Right lobe of liver (tissue), 6 donors: ENCODE measurements at regions not wholly inside any gene's neighbourhood (a gene's known extent, or its start where the extent isn't known, plus 50 kb on each side); places are given as distances from the start of the nearest gene placed in this dataset.

Source experiments
- ATAC-seq, 4 donors: fragments of 200-7000 bp; cut with Tn5 transposase; one replicate each; pipeline ENCODE4 v1.9.1; 2020; ENCODE audit warnings: mild to moderate bottlenecking in 4 of 4, moderate library complexity in 4 of 4
- DNase-seq, 3 donors: peaks; one replicate each; pipeline ENCODE4 v3.0.0-alpha.2; 2020
- H3K27ac ChIP-seq, 3 donors: fragments of 200-600 bp; one replicate each; pipeline ENCODE4 v1.8.0; 2022
- H3K27me3 ChIP-seq, 2 donors: fragments of 200-600 bp; one replicate each; pipeline ENCODE4 v1.8.0; 2022
- H3K36me3 ChIP-seq, 4 donors: fragments of 200-600 bp; sonication (generic) in 1 of 4; one replicate each; pipeline versions ENCODE4 v1.5.1 to v1.8.0; 2017 to 2022; ENCODE audit warnings: control low read depth in 1 of 4
- H3K4me1 ChIP-seq, 4 donors: fragments of 200-600 bp; sonication (generic) in 1 of 4; one replicate each; pipeline versions ENCODE4 v1.5.1 to v1.8.0; 2017 to 2022; ENCODE audit warnings: control low read depth in 1 of 4
- H3K4me3 ChIP-seq, 3 donors: fragments of 200-600 bp; one replicate each; pipeline ENCODE4 v1.8.0; 2022
- H3K9me3 ChIP-seq, 4 donors: fragments of 200-600 bp; sonication (generic) in 1 of 4; one replicate each; pipeline versions ENCODE4 v1.5.1 to v1.8.0; 2017 to 2022; ENCODE audit warnings: control low read depth in 1 of 4
- POLR2A ChIP-seq: fragments of 450-650 bp; IDR thresholded peaks from one replicate; pipeline ENCODE4 v1.6.1; 2017; ENCODE audit warnings: antibody characterized with exemption, mild to moderate bottlenecking
- WGBS: methylation state at CpG from one replicate; pipeline ENCODE4 v1.1.6; 2018; ENCODE audit warnings: low coverage, low lambda C conversion rate; ENCODE audit not compliant: insufficient coverage; ENCODE audit errors: missing lambda C conversion rate; 5-methylcytosine and 5-hydroxymethylcytosine counted together
- intact Hi-C, 2 donors: fragments of 100-400 bp; cut with DNase I; formaldehyde crosslinking; loops; one replicate each; pipeline versions ENCODE4 v1.11.2 to v1.14.1; 2022
- TF ChIP-seq, protein P1 (sequence below), 4 donors: fragments of 200-600 bp in 3 of 4; fragments of 450-650 bp in 1 of 4; IDR thresholded peaks; one replicate each; pipeline versions ENCODE4 v1.5.1 to v1.8.0; 2016 to 2022; ENCODE audit warnings: antibody characterized with exemption in 4 of 4, mild to moderate bottlenecking in 2 of 4
- donor health status: DM: no; HTN: yes; CAD: no.
- donor health status: DM: no; HTN: no; CAD: no.
- donor health status: DM: no; HTN: no; CAD: no.
- donor health status: DM: no; HTN: yes; CAD: no.
- donor health status: DM: no; HTN: yes; CAD: no.

- ATAC-seq = no peak
- no peak overlapping the region for H3K27ac ChIP-seq
- no peaks in the 10 kb centered on the region for H3K36me3 ChIP-seq
- 61% methylated on average over 4 of the region's 4 CpGs for WGBS
- intact Hi-C loops = no loop called here
- no peak for DNase-seq
- H3K27me3 ChIP-seq = no peaks in the 10 kb centered on the region
- H3K4me1 ChIP-seq = peaks cover 0 to 10% (median 0%) of the 10 kb centered on the region in 4 donors
- TF ChIP-seq, protein P1, sequence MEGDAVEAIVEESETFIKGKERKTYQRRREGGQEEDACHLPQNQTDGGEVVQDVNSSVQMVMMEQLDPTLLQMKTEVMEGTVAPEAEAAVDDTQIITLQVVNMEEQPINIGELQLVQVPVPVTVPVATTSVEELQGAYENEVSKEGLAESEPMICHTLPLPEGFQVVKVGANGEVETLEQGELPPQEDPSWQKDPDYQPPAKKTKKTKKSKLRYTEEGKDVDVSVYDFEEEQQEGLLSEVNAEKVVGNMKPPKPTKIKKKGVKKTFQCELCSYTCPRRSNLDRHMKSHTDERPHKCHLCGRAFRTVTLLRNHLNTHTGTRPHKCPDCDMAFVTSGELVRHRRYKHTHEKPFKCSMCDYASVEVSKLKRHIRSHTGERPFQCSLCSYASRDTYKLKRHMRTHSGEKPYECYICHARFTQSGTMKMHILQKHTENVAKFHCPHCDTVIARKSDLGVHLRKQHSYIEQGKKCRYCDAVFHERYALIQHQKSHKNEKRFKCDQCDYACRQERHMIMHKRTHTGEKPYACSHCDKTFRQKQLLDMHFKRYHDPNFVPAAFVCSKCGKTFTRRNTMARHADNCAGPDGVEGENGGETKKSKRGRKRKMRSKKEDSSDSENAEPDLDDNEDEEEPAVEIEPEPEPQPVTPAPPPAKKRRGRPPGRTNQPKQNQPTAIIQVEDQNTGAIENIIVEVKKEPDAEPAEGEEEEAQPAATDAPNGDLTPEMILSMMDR (IDR thresholded peaks at IDR 0.05) = no peak
- no peak for TF ChIP-seq POLR2A
- no peak overlapping the region for H3K4me3 ChIP-seq
- H3K9me3 ChIP-seq = no peaks in the 10 kb centered on the region
These were observed 190.1 kb upstream of the ZNF608 start for GRCh38 chr5:124936626-124936933.

- WGBS = 61% methylated on average over 10 of the region's 10 CpGs
- intact Hi-C loops = no loop called here
- TF ChIP-seq POLR2A = no peak
- TF ChIP-seq, protein P1 (IDR thresholded peaks at IDR 0.05) = no peak
These were observed 194.9 kb upstream of the ZNF608 start for GRCh38 chr5:124941051-124942049.

GRCh38 chr5:124948062-124948753, 201.8 kb upstream of the ZNF608 start:
- Histone ChIP-seq H3K4me1 (no peaks in the 10 kb centered on the region), H3K27me3 (no peaks in the 10 kb centered on the region), H3K4me3 (no peak overlapping the region), H3K36me3 (no peaks in the 10 kb centered on the region), H3K9me3 (no peaks in the 10 kb centered on the region), H3K27ac (no peak overlapping the region)
- TF ChIP-seq, protein P1 (IDR thresholded peaks at IDR 0.05) = no peak
- TF ChIP-seq POLR2A = no peak
- peak in 3 of 4 donors; percentile 41 to 52 (median 43) for ATAC-seq
- intact Hi-C loops = no loop called here
- WGBS = 36% methylated on average over 9 of the region's 9 CpGs
- no peak for DNase-seq

More at GRCh38 chr5:124941051-124942049, 194.9 kb upstream of the ZNF608 start:
- Histone ChIP-seq H3K9me3 (no peaks in the 10 kb centered on the region), H3K36me3 (no peaks in the 10 kb centered on the region), H3K4me3 (no peak overlapping the region), H3K27me3 (no peaks in the 10 kb centered on the region), H3K4me1 (no peaks in the 10 kb centered on the region), H3K27ac (no peak overlapping the region)
- DNase-seq = no peak
- no peak for ATAC-seq

DNA sequence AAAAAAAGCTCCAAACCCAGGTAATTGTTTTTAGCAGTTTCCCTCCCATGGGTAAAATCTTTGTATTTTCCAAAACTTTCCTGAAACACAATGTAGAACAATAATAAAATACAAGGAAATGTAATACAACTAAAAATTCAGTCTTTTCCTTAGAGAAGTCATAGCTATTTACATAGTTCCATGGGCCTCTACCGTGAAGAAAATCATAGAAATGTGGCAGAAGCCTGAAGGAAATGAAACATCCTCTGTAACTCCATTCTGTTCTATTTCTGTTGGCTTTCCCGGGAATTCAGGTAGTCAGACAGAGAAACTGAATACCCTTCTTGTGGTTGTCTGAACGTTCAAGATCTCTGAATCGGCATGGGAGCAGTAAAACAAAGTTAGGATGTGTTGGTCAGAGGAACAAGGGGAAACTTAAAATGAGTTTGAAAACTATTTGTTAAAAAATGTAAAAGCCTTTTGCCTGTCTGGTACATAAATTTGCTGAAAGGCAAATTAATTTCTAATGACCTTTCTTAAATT, 202.4 kb upstream of the ZNF608 start:
- H3K27me3 ChIP-seq = no peaks in the 10 kb centered on the region
- H3K9me3 ChIP-seq = no peaks in the 10 kb centered on the region
- no peak overlapping the region for H3K27ac ChIP-seq
- no peaks in the 10 kb centered on the region for H3K36me3 ChIP-seq
- DNase-seq (no peak), ATAC-seq (peak in 1 of 4 donors; percentile 16)
- H3K4me1 ChIP-seq = no peaks in the 10 kb centered on the region
- 38% methylated on average over 4 of the region's 4 CpGs for WGBS
- no peak overlapping the region for H3K4me3 ChIP-seq
- TF ChIP-seq POLR2A = no peak
- TF ChIP-seq, protein P1 (IDR thresholded peaks at IDR 0.05) = no peak
- intact Hi-C loops = no loop called here
